ENCODE measurements at regions not wholly inside any gene's neighbourhood (a gene's known extent, or its start where the extent isn't known, plus 50 kb on each side); places are given as distances from the start of the nearest gene placed in this dataset.

- DNase-seq, result no peak
- TF ChIP-seq EZH2 (IDR thresholded peaks at IDR 0.05; ENCODE audit: insufficient read depth, poor library complexity, severe bottlenecking) (no peak), EZH2phosphoT487 (IDR thresholded peaks at IDR 0.05; ENCODE audit: insufficient read depth, low read depth) (no peak)
- Histone ChIP-seq H4K20me1 (ENCODE audit: insufficient read depth) (no peaks in the 10 kb centered on the region), H3K27ac (no peak overlapping the region), H3K9ac (no peak overlapping the region), H3F3A (ENCODE audit: insufficient read depth) (no peaks in the 10 kb centered on the region), H3K36me3 (ENCODE audit: low read depth) (no peaks in the 10 kb centered on the region), H3K4me2 (ENCODE audit: unreplicated experiment) (no peak overlapping the region), H2AFZ (no peak overlapping the region), H3K79me2 (ENCODE audit: insufficient read depth) (no peaks in the 10 kb centered on the region), H3K4me3 (no peak overlapping the region), H3K9me2 (ENCODE audit: insufficient read depth) (no peaks in the 10 kb centered on the region), H3K9me3 (ENCODE audit: low read depth) (no peaks in the 10 kb centered on the region), H3K27me3 (replicated peaks; ENCODE audit: insufficient read depth) (no peaks in the 10 kb centered on the region), H3K4me1 (ENCODE audit: insufficient read depth) (no peaks in the 10 kb centered on the region)
- 39 to 41% methylated on average over 8 of the region's 8 CpGs for WGBS, 2 experiments (ENCODE audit: low coverage in 1 of 2, low lambda C conversion rate in 2 of 2, missing lambda C conversion rate in 2 of 2)
- in situ Hi-C loops (cut with MboI), result no loop called here
Measured at GRCh38 chr18:64974391-64975125, 776.3 kb upstream of the CDH7 start.

- no peak overlapping the region for H3K27ac ChIP-seq
- H3K79me2 ChIP-seq (ENCODE audit: insufficient read depth), result no peaks in the 10 kb centered on the region
- H3K9me2 ChIP-seq (ENCODE audit: insufficient read depth), result no peaks in the 10 kb centered on the region
- H2AFZ ChIP-seq, result no peak overlapping the region
- H3K4me2 ChIP-seq (ENCODE audit: unreplicated experiment), result no peak overlapping the region
- no peak for DNase-seq
- WGBS, 2 experiments (ENCODE audit: low coverage in 1 of 2, low lambda C conversion rate in 2 of 2, missing lambda C conversion rate in 2 of 2), result 0 to 2% methylated on average over 2 of the region's 2 CpGs
- H3F3A ChIP-seq (ENCODE audit: insufficient read depth), result no peaks in the 10 kb centered on the region
- H3K9me3 ChIP-seq (ENCODE audit: low read depth), result no peaks in the 10 kb centered on the region
- H3K36me3 ChIP-seq (ENCODE audit: low read depth), result no peaks in the 10 kb centered on the region
- H3K27me3 ChIP-seq (replicated peaks; ENCODE audit: insufficient read depth), result no peaks in the 10 kb centered on the region
- no peak overlapping the region for H3K9ac ChIP-seq
- in situ Hi-C loops (cut with MboI), result no loop called here
- TF ChIP-seq EZH2 (IDR thresholded peaks at IDR 0.05; ENCODE audit: insufficient read depth, poor library complexity, severe bottlenecking) (no peak), EZH2phosphoT487 (IDR thresholded peaks at IDR 0.05; ENCODE audit: insufficient read depth, low read depth) (no peak)
- no peaks in the 10 kb centered on the region for H4K20me1 ChIP-seq (ENCODE audit: insufficient read depth)
- no peak overlapping the region for H3K4me3 ChIP-seq
- H3K4me1 ChIP-seq (ENCODE audit: insufficient read depth), result no peaks in the 10 kb centered on the region
Measured at GRCh38 chr18:64972545-64972944, 778.3 kb upstream of the CDH7 start.

- Histone ChIP-seq H3K4me3 (no peak overlapping the region), H3K9me3 (ENCODE audit: low read depth) (no peaks in the 10 kb centered on the region), H3K79me2 (ENCODE audit: insufficient read depth) (no peaks in the 10 kb centered on the region), H2AFZ (no peak overlapping the region), H3K4me2 (ENCODE audit: unreplicated experiment) (no peak overlapping the region), H3K36me3 (ENCODE audit: low read depth) (no peaks in the 10 kb centered on the region), H3K9ac (no peak overlapping the region), H3K27me3 (replicated peaks; ENCODE audit: insufficient read depth) (no peaks in the 10 kb centered on the region), H3K4me1 (ENCODE audit: insufficient read depth) (no peaks in the 10 kb centered on the region), H3K27ac (no peak overlapping the region), H4K20me1 (ENCODE audit: insufficient read depth) (no peaks in the 10 kb centered on the region), H3K9me2 (ENCODE audit: insufficient read depth) (no peaks in the 10 kb centered on the region), H3F3A (ENCODE audit: insufficient read depth) (no peaks in the 10 kb centered on the region)
- in situ Hi-C loops (cut with MboI), result no loop called here
- DNase-seq, result no peak
- TF ChIP-seq EZH2 (IDR thresholded peaks at IDR 0.05; ENCODE audit: insufficient read depth, poor library complexity, severe bottlenecking) (no peak), EZH2phosphoT487 (IDR thresholded peaks at IDR 0.05; ENCODE audit: insufficient read depth, low read depth) (no peak)
Measured at GRCh38 chr18:64966667-64967066, 784.1 kb upstream of the CDH7 start.

- Histone ChIP-seq H3K9ac (no peak overlapping the region), H4K20me1 (ENCODE audit: insufficient read depth) (no peaks in the 10 kb centered on the region), H3K4me2 (ENCODE audit: unreplicated experiment) (no peak overlapping the region), H3K9me3 (ENCODE audit: low read depth) (no peaks in the 10 kb centered on the region), H2AFZ (no peak overlapping the region), H3K9me2 (ENCODE audit: insufficient read depth) (no peaks in the 10 kb centered on the region), H3F3A (ENCODE audit: insufficient read depth) (no peaks in the 10 kb centered on the region), H3K36me3 (ENCODE audit: low read depth) (no peaks in the 10 kb centered on the region), H3K27ac (no peak overlapping the region), H3K79me2 (ENCODE audit: insufficient read depth) (no peaks in the 10 kb centered on the region), H3K27me3 (replicated peaks; ENCODE audit: insufficient read depth) (no peaks in the 10 kb centered on the region), H3K4me1 (ENCODE audit: insufficient read depth) (no peaks in the 10 kb centered on the region), H3K4me3 (no peak overlapping the region)
- no peak for DNase-seq
- WGBS, 2 experiments (ENCODE audit: low coverage in 1 of 2, low lambda C conversion rate in 2 of 2, missing lambda C conversion rate in 2 of 2), result 38 to 40% methylated on average over 3 of the region's 3 CpGs
- in situ Hi-C loops (cut with MboI), result no loop called here
- no peak for TF ChIP-seq EZH2phosphoT487 (IDR thresholded peaks at IDR 0.05; ENCODE audit: insufficient read depth, low read depth)
- no peak for TF ChIP-seq EZH2 (IDR thresholded peaks at IDR 0.05; ENCODE audit: insufficient read depth, poor library complexity, severe bottlenecking)
Measured at GRCh38 chr18:64956465-64956864, 794.3 kb upstream of the CDH7 start.

GRCh38 chr18:64949885-64950284 lies 800.9 kb upstream of the CDH7 start:
- H2AFZ ChIP-seq, result no peak overlapping the region
- H3F3A ChIP-seq (ENCODE audit: insufficient read depth), result no peaks in the 10 kb centered on the region
- H4K20me1 ChIP-seq (ENCODE audit: insufficient read depth), result no peaks in the 10 kb centered on the region
- H3K9me3 ChIP-seq (ENCODE audit: low read depth), result no peaks in the 10 kb centered on the region
- no peak overlapping the region for H3K9ac ChIP-seq
- H3K4me2 ChIP-seq (ENCODE audit: unreplicated experiment), result no peak overlapping the region
- in situ Hi-C loops (cut with MboI), result no loop called here
- no peaks in the 10 kb centered on the region for H3K79me2 ChIP-seq (ENCODE audit: insufficient read depth)
- H3K27me3 ChIP-seq (replicated peaks; ENCODE audit: insufficient read depth), result no peaks in the 10 kb centered on the region
- H3K9me2 ChIP-seq (ENCODE audit: insufficient read depth), result no peaks in the 10 kb centered on the region
- TF ChIP-seq EZH2 (IDR thresholded peaks at IDR 0.05; ENCODE audit: insufficient read depth, poor library complexity, severe bottlenecking), result no peak
- no peak for TF ChIP-seq EZH2phosphoT487 (IDR thresholded peaks at IDR 0.05; ENCODE audit: insufficient read depth, low read depth)
- H3K27ac ChIP-seq, result no peak overlapping the region
- 57 to 58% methylated on average over 4 of the region's 4 CpGs for WGBS, 2 experiments (ENCODE audit: low coverage in 1 of 2, low lambda C conversion rate in 2 of 2, missing lambda C conversion rate in 2 of 2)
- H3K4me3 ChIP-seq, result no peak overlapping the region
- no peak for DNase-seq
- no peaks in the 10 kb centered on the region for H3K4me1 ChIP-seq (ENCODE audit: insufficient read depth)
- H3K36me3 ChIP-seq (ENCODE audit: low read depth), result no peaks in the 10 kb centered on the region

Measured in GM23248 (cell line).